HG03354 (cell line): ENCODE measurements at regions not wholly inside any gene's neighbourhood (a gene's known extent, or its start where the extent isn't known, plus 50 kb on each side); places are given as distances from the start of the nearest gene placed in this dataset.
"Not testable (repeated sequence)": the region's sequence is repeated elsewhere in the genome, so short reads cannot be mapped to it uniquely, and the experiment has no call there.

Experiments used
- ATAC-seq: cut with Tn5 transposase; IDR thresholded peaks from one replicate; pipeline ENCODE4 v1.9.1; 2021; ENCODE audit warnings: mild to moderate bottlenecking; ENCODE audit not compliant: unreplicated experiment, poor library complexity, severe bottlenecking

DNA sequence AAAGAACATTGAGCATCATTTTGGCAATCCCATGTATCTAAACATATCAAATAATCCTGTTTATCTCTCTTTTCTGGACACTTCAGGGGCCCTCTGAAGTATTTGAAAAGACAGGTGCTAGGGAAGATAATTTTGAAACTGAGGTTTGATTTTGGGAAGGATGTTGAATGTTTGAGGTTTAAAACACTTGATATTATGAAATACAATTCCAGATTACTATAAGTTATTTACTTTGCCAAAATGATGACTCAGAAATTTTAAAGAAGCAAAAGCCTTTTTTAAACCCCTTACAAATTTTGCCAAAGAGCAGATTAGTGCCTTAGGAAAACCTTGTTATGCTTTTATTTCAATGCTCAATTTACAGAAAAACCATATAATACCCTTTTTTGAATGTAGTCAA, 99.1 kb upstream of the ARMC3 start:
- not testable (repeated sequence) for ATAC-seq

DNA sequence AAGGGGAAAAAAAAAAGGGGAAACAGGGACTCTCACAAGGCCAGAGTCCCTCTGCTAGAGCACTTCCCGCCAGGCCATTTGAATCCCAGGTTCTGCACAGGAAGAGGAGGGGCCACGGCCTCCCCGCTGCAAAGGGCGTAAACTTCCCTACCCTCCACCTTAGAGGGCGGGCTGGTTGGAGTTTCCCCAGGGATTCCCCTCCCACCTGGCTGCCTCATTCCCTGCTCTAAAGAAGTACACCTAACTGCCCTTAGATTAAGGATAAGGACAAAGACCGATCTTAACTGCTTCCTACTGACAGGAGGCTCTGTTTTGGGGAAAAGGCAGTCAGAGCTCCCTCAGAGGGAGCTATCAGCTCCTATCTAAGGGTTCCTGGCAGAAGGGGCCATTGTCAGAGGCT, 102.0 kb upstream of the ARMC3 start:
- ATAC-seq: no peak

GRCh38 chr10:22824984-22825383, 102.9 kb upstream of the ARMC3 start:
- no peak for ATAC-seq

- no peak for ATAC-seq
Observed at GRCh38 chr10:22824520-22824919, 103.3 kb upstream of the ARMC3 start.

DNA sequence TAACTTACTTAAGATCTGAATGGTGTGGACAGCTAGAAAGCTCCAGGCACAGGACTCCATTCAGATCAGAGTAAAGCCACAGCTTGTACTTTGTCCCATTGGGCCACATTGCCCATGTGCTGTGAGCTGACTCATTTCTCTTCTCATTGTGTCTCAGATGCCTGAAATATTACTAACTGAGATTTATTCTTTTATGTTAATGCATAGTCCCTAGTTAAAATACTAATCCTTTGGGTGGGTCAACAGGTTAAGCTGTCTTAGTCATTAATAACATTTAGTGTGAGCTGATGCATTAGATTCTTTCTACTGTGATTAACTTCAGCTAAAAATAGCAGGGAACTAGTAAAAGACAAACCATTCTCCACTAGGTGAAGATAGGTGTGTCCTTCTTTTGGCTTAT, 104.7 kb upstream of the ARMC3 start:
- ATAC-seq: peak; percentile 88

DNA sequence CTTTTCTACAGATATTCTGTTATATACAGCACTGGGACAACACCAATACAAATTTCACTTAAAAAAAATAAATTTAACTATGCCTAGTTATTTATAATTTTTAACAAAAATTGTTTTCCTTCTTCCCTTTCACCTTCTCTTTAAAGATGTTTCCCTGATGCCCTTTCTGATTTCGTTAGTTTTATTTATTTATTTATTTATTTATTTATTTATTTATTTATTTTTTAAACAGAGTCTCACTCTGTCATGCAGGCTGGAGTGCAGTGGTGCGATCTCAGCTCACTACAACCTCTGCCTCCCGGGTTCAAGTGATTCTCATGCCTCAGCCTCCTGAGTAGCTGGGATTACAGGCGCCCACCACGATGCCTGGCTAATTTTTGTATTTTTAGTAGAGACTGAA, 105.9 kb upstream of the ARMC3 start:
- ATAC-seq: not testable (repeated sequence)

DNA sequence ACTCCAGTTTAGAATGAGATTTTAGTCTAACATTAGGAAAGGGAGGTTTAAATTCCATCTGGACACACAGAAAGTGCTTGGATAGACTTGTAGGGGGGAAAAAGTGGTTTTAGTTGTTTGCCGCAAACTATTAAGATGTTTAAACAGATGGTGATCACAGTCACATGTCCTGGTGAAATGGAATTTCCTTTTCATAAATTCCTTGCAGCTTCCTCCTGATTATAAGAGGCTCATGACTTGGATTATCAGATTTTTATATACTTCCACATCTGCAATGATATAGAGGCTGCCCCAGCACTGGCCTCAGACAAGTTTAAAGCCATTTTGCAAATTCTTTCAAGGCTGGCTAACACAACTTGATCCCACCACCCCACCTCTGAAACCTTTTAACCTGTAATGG, 106.4 kb upstream of the ARMC3 start:
- no peak for ATAC-seq

- ATAC-seq: no peak
Observed at GRCh38 chr10:22816298-22816653, 101.9 kb upstream of the PIP4K2A start.

GRCh38 chr10:22810643-22811465, 96.5 kb upstream of the PIP4K2A start:
- ATAC-seq: no peak

DNA sequence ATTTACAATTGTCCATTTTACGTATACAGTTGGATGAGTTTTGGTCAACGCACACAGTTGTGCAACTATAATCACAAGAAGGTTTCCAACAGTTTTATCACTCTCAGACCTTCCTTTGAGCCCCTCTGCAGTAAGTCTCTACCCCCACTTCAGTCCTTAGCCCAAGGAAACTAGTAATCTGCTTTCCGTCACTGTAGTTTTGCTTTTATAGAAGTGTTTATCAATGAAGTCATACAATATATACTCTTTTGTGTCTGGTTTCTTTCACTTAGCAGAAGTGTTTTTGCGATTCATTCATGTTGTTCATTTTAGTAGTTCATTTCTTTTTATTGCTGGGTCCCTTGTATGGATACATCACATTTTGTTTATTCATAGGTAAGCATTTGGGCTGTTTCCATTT, 92.9 kb upstream of the PIP4K2A start:
- ATAC-seq: no peak

- ATAC-seq: no peak
Observed at GRCh38 chr10:22805304-22805703, 90.9 kb upstream of the PIP4K2A start.

GRCh38 chr10:22803261-22803885, 89.0 kb upstream of the PIP4K2A start:
- no peak for ATAC-seq

DNA sequence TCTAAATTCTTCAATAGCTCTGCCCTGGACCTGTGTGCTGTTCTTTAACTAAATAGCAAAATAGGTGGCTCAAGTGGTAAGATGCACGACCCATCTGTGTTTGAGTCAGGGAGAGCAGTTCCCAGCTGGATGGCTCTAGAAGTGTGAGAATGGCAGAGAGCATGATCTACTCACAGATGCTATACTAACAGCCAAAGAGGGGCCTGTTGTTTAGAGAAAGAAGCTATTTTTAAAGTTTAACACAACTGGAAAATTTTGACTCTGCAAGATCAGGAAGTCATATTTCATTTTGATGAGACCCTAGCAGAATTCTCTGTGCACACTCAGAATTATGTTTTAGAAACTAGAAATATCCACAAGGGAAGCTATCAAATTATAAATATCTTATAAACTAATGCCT, 87.4 kb upstream of the PIP4K2A start:
- no peak for ATAC-seq

DNA sequence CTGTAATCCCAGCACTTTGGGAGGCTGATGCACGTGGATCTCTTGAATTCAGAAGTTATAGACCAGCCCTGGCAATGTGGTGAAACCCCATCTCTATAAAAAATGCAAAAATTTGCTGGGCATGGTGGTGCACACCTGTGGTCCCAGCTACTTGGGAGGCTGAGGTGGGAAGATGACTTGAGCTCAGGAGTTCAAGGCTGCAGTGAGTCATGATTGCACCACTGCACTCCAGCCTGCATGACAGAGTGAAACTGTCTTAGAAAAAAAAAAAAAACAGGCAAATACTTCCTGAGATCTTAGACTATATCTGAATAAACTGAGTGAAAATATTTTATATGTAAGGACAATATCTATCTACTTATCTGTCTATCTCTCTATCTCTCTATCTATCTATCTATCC, 83.4 kb upstream of the PIP4K2A start:
- ATAC-seq: not testable (repeated sequence)

DNA sequence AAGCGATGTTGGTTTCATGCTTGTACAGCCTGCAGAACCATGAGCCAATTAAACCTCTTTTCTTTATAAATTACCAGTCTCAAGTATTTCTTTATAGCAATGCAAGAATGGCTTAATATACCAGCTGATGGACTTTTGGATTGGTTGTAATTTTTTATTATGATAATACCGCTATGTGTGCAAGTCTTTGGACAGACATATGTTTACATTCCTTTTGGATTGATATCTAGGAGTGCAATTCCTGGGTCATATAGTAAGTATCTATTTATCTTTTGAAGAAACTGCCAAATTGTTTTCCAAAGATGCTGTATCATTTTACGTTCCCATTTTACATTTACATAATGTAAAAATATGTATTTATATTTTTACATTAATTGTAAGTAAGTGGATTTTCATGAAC, 81.2 kb upstream of the PIP4K2A start:
- ATAC-seq: no peak

DNA sequence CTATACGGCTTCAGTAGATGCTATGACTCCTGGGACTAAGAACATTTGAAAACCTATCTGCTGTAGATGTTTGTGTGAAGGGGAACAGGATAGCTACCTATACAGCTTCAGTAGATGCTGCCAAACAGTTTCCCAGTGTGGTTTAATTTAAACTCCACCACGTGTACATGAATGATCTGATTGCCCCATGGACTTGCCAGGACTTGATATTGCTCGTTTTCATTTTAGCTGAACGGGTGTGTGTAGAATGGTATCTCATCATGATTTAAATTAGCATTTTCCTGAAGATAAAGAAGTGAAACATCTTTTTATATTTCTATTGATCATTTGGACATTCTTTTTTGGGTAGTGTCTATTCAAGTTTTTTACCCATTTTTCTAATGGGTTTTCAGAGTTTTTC, 77.8 kb upstream of the PIP4K2A start:
- ATAC-seq: no peak

- no peak for ATAC-seq
Observed at GRCh38 chr10:22791665-22792064, 77.3 kb upstream of the PIP4K2A start.

DNA sequence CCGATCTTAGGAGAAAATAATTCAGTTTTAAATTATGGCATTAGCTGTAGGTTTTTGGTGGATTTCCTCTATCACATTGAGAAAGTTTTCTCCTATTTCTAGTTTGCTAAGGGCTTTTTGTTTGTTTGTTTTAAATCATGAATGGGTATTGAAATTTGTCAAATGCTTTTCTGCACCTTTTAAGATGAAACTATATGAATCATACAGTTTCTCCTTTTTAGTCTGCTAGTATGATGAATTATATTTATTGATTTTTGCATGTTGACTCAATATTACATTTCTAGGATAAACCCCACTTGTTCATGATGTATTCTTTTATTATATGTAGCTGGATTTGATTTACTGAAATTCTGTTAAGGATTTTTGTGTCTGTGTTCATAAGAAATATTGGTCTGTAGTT, 70.3 kb upstream of the PIP4K2A start:
- no peak for ATAC-seq

DNA sequence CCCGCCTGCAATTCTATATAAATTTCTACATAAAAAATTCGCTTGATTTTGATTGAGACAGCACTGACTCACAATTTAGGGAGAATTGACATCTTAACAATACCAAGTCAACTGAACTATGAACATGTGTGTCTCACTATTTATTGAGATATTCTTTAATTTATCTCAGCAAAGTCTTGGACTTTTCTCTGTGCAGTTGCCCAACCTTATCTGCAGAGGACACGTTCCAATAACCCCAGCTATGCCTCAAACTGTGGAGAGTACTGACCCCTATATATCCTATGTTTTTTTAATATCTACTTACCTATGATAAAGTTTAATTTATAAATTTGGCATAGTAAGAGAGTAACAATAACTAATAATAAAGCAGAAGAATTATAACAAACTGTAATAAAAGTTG, 69.4 kb upstream of the PIP4K2A start:
- ATAC-seq: no peak

DNA sequence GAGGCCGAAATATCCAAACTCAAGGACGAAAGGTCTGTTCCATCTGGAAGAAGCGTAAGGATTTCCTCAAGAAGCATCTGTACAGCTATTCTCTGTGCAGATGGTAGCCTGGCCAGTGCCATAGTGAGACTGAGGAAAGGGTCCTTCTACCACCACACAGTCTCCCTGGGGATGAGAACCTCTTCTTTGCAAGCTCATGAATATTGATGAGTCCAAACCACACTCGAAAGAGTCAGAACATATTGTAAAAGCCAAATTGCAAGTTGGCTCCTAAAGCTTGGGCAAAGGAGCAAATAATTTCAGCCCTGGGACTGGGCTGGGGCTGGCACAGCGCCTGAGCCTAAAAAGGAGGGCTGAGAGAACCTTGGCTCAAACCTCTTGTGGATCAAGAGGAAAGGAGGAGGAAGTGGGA, 66.1 kb upstream of the PIP4K2A start:
- ATAC-seq: no peak

- ATAC-seq: no peak
Observed at GRCh38 chr10:22779331-22780019, 65.1 kb upstream of the PIP4K2A start.
